Tibial nerve (tissue), 4 donors: ENCODE measurements at regions not wholly inside any gene's neighbourhood (a gene's known extent, or its start where the extent isn't known, plus 50 kb on each side); places are given as distances from the start of the nearest gene placed in this dataset.

Experiments used
- DNase-seq, 2 donors: peaks; one replicate each; pipeline ENCODE4 v3.0.0-alpha.2; 2019; ENCODE audit warnings: low spot score in 2 of 2
- H3K27ac ChIP-seq, 4 donors: fragments of 200-600 bp; sonication (generic) in 3 of 4; one replicate each; pipeline ENCODE4 v1.5.1; 2017 to 2019; ENCODE audit warnings: mild to moderate bottlenecking in 1 of 4
- H3K27me3 ChIP-seq, 2 donors: fragments of 200-600 bp; sonication (generic) in 1 of 2; one replicate each; pipeline versions ENCODE4 v1.5.1 to v1.6.0; 2017 to 2019
- H3K36me3 ChIP-seq, 3 donors: fragments of 200-600 bp; sonication (generic); one replicate each; pipeline ENCODE4 v1.5.1; 2018 to 2019
- H3K4me1 ChIP-seq, 4 donors: fragments of 200-600 bp; sonication (generic) in 3 of 4; one replicate each; pipeline ENCODE4 v1.5.1; 2017 to 2019
- H3K4me3 ChIP-seq, 4 donors: fragments of 200-600 bp; sonication (generic) in 3 of 4; one replicate each; pipeline ENCODE4 v1.5.1; 2017 to 2019; ENCODE audit warnings: mild to moderate bottlenecking in 1 of 4, moderate library complexity in 1 of 4
- H3K9me3 ChIP-seq, 4 donors: fragments of 200-600 bp; sonication (generic) in 3 of 4; one replicate each; pipeline ENCODE4 v1.5.1; 2017 to 2019
- EP300 ChIP-seq, 2 donors: sonication (generic); formaldehyde crosslinking; IDR thresholded peaks; one replicate each; pipeline ENCODE4 v1.6.1; 2017; ENCODE audit warnings: antibody characterized with exemption in 2 of 2, mild to moderate bottlenecking in 1 of 2
- POLR2A ChIP-seq, 2 donors: fragments of 450-650 bp; IDR thresholded peaks; one replicate each; pipeline ENCODE4 v1.6.1; 2017; ENCODE audit warnings: antibody characterized with exemption in 2 of 2, mild to moderate bottlenecking in 2 of 2, moderate library complexity in 2 of 2
- WGBS, 2 donors: methylation state at CpG; one replicate each; pipeline ENCODE4 v1.1.5; 2018; 5-methylcytosine and 5-hydroxymethylcytosine counted together
- TF ChIP-seq, protein P1 (sequence below), 5 experiments: fragments of 200-600 bp in 3 of 5; fragments of 450-650 bp in 2 of 5; sonication (generic) in 3 of 5; IDR thresholded peaks; one replicate each; pipeline ENCODE4 v1.5.1; 2016 to 2019; ENCODE audit warnings: antibody characterized with exemption in 5 of 5, mild to moderate bottlenecking in 3 of 5, moderate library complexity in 2 of 5

DNA sequence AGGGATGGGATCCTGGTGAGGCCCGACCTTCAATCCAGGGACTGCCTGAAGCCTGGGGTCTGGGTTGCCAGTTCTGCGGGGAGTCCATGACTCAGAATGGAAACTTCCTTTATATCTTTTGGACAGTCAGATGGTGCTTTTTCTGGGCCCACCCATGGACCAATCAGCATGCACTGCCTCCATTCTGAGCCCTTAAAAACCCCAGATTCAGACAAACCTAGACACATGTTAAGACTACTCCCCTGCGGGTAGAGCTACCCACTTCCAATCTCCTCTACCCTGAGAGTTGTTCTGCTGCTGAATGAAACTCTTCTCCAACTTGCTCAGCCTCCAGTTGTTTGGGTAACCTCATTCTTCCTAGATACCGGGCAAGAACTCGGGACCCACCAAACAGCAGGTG, 1315.2 kb upstream of the MIR17HG start:
- Histone ChIP-seq H3K27me3 (no peaks in the 10 kb centered on the region), H3K4me1 (no peaks in the 10 kb centered on the region), H3K27ac (no peak overlapping the region), H3K36me3 (no peaks in the 10 kb centered on the region), H3K4me3 (no peak overlapping the region), H3K9me3 (peaks cover 0 to 12% (median 0%) of the 10 kb centered on the region in 4 donors)
- WGBS, 2 donors, result 83 to 88% methylated on average over 5 of the region's 5 CpGs
- no peak for DNase-seq
- TF ChIP-seq, protein P1, sequence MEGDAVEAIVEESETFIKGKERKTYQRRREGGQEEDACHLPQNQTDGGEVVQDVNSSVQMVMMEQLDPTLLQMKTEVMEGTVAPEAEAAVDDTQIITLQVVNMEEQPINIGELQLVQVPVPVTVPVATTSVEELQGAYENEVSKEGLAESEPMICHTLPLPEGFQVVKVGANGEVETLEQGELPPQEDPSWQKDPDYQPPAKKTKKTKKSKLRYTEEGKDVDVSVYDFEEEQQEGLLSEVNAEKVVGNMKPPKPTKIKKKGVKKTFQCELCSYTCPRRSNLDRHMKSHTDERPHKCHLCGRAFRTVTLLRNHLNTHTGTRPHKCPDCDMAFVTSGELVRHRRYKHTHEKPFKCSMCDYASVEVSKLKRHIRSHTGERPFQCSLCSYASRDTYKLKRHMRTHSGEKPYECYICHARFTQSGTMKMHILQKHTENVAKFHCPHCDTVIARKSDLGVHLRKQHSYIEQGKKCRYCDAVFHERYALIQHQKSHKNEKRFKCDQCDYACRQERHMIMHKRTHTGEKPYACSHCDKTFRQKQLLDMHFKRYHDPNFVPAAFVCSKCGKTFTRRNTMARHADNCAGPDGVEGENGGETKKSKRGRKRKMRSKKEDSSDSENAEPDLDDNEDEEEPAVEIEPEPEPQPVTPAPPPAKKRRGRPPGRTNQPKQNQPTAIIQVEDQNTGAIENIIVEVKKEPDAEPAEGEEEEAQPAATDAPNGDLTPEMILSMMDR (IDR thresholded peaks at IDR 0.05), result no peak
- TF ChIP-seq EP300 (IDR thresholded peaks at IDR 0.05), result no peak
- TF ChIP-seq POLR2A (IDR thresholded peaks at IDR 0.05), result no peak

DNA sequence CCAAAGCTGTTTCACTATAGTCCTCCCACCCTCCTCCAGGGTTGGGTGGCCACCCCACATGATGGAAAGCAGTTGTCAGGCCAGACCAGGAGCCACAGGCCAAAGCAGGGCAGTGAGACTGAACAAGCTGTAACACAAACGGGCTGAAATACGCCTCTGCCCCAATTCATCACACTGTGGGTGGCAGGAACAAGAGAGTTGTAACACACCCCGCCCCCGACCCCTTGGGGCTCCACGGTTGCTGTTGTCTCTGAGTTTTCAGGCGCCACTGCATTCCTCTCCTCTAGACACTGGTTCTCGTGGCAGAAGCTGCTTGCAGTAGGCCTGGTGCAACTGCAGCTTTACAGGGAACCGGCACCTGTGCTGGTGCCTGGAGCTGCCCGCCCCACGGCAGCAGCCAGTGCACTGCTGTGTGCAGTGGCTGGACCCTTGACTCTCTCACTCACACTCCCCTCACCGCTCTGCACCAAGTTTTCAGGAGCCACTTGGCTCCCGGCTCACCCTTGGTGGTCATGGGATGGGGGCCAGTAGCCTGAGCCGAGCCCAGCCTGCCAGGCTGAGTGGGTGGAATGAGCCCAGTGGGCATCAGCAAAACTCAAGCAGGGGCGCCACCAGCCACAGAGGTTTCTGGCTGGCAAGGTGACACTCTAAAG, 1314.5 kb upstream of the MIR17HG start:
- Histone ChIP-seq H3K4me3 (no peak overlapping the region), H3K36me3 (no peaks in the 10 kb centered on the region), H3K27me3 (no peaks in the 10 kb centered on the region), H3K4me1 (no peaks in the 10 kb centered on the region), H3K9me3 (peaks cover 0 to 5% (median 0%) of the 10 kb centered on the region in 4 donors), H3K27ac (no peak overlapping the region)
- no peak for DNase-seq
- WGBS, 2 donors, result 86 to 88% methylated on average over 11 to 14 of the region's 14 CpGs
- no peak for TF ChIP-seq EP300 (IDR thresholded peaks at IDR 0.05)
- TF ChIP-seq POLR2A (IDR thresholded peaks at IDR 0.05), result no peak
- TF ChIP-seq, protein P1 (IDR thresholded peaks at IDR 0.05), result no peak

DNA sequence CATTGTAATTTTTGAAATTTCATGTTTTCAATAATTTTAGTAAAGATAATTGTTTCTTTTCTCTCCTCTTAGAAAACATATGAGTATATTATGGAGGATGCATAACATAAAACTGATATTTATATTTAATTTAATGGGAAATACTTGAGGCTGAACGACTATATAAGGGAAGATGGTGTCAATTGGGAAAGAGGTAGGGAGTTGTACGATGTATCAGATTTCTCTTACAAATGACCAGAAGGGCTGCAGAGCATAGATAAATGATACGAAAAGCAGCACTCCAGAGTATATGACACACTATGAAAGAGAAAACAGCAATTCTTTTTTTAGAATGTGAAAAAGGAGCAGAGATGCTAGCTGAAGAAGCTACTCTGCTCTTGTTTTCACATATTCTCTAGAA, 1308.0 kb upstream of the MIR17HG start:
- WGBS, 2 donors, result 69 to 81% methylated on average over 3 of the region's 3 CpGs
- no peak overlapping the region for H3K27ac ChIP-seq
- H3K9me3 ChIP-seq, result no peaks in the 10 kb centered on the region
- no peaks in the 10 kb centered on the region for H3K4me1 ChIP-seq
- H3K27me3 ChIP-seq, result no peaks in the 10 kb centered on the region
- no peak for TF ChIP-seq EP300 (IDR thresholded peaks at IDR 0.05)
- TF ChIP-seq, protein P1 (IDR thresholded peaks at IDR 0.05), result no peak
- no peak for TF ChIP-seq POLR2A (IDR thresholded peaks at IDR 0.05)
- H3K4me3 ChIP-seq, result no peak overlapping the region
- no peak for DNase-seq
- no peaks in the 10 kb centered on the region for H3K36me3 ChIP-seq

DNA sequence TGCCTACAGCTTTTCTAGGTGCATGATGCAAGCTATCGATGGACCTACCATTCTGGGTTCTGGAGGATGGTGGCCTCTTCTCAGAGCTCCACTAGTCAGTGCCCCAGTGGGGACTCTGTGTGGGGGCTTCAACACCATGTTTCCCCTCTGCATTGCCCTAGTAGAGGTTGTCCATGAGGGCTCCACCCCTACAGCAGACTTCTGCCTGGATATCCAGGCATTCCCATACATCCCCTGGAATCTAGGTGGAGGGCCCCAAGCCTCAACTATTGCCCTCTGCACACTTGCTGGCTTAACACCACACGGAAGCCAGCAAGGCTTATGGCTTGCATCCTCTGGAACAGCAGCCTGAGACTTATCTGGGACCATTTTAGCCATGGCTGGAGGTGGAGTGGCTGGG, 1299.9 kb upstream of the MIR17HG start:
- DNase-seq, result no peak
- H3K27me3 ChIP-seq, result no peaks in the 10 kb centered on the region
- no peak overlapping the region for H3K27ac ChIP-seq
- H3K4me1 ChIP-seq, result no peaks in the 10 kb centered on the region
- no peak for TF ChIP-seq POLR2A (IDR thresholded peaks at IDR 0.05)
- peaks cover 0 to 10% (median 0%) of the 10 kb centered on the region in 4 donors for H3K9me3 ChIP-seq
- H3K36me3 ChIP-seq, result no peaks in the 10 kb centered on the region
- 95% methylated on average over 2 of the region's 2 CpGs for WGBS, 2 donors
- H3K4me3 ChIP-seq, result no peak overlapping the region

DNA sequence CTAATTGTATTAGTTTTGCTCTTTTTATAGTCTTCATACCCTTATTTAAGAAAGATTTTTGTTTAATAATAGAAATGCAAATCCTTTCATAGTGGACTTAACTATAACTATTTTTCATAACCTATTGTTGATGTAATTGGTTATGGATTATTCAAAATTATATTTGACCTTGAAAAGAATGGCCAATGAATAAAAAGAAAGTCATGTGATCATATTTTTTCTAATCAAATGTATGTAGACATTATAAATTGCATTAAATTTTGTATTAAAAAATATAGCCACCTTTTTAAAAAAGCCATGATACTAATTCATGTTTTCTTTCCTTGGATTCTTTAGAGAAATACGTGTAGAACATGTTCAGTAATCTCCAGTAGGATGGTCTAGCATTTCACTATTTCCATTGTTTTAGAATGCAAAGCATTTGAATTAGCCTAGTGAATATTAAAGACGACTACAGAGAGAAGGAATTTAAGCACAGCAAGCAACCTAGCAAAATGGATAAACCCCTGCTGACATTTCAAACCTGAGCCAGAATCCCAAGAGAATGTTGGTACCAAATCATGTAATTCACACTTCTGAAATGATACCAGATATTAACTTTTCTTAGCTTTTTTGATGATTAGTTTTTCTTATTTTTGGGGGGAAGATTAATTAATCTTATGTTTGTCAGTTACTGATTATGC, 1297.4 kb upstream of the MIR17HG start:
- H3K4me3 ChIP-seq, result no peak overlapping the region
- no peak for DNase-seq
- H3K4me1 ChIP-seq, result no peaks in the 10 kb centered on the region
- TF ChIP-seq POLR2A (IDR thresholded peaks at IDR 0.05), result no peak
- no peak for TF ChIP-seq EP300 (IDR thresholded peaks at IDR 0.05)
- TF ChIP-seq, protein P1 (IDR thresholded peaks at IDR 0.05), result no peak
- H3K9me3 ChIP-seq, result peaks cover 0 to 10% (median 0%) of the 10 kb centered on the region in 4 donors
- H3K36me3 ChIP-seq, result no peaks in the 10 kb centered on the region
- WGBS, 2 donors, result 37 to 48% methylated on average over 2 of the region's 2 CpGs
- H3K27ac ChIP-seq, result no peak overlapping the region
- H3K27me3 ChIP-seq, result no peaks in the 10 kb centered on the region
